ENCODE measurements at regions not wholly inside any gene's neighbourhood (a gene's known extent, or its start where the extent isn't known, plus 50 kb on each side); places are given as distances from the start of the nearest gene placed in this dataset.

- DNase-seq = no peak
Observed at GRCh38 chr20:46814366-46815232, 80.0 kb upstream of the EYA2 start.

- DNase-seq = no peak
Observed at GRCh38 chr20:46816097-46816496, 78.5 kb upstream of the EYA2 start.

GRCh38 chr20:46816886-46817638 is 77.6 kb upstream of the EYA2 start:
- no peak for DNase-seq

GRCh38 chr20:46820682-46821081 is 74.0 kb upstream of the EYA2 start:
- no peak for DNase-seq

GRCh38 chr20:46823271-46823751 is 71.3 kb upstream of the EYA2 start:
- no peak for DNase-seq

GRCh38 chr20:46823753-46824152 is 70.9 kb upstream of the EYA2 start:
- DNase-seq = no peak

GRCh38 chr20:46826343-46826984 is 68.2 kb upstream of the EYA2 start:
- DNase-seq = no peak

- no peak for DNase-seq
Observed at GRCh38 chr20:46827718-46828458, 66.8 kb upstream of the EYA2 start.

GRCh38 chr20:46828471-46828870 is 66.2 kb upstream of the EYA2 start:
- DNase-seq = no peak

- DNase-seq = no peak
Observed at GRCh38 chr20:46830886-46831632, 63.6 kb upstream of the EYA2 start.

GRCh38 chr20:46831633-46832011 is 63.0 kb upstream of the EYA2 start:
- no peak for DNase-seq

GRCh38 chr20:46832555-46832954 is 62.1 kb upstream of the EYA2 start:
- DNase-seq = no peak

GRCh38 chr20:46833360-46833759 is 61.3 kb upstream of the EYA2 start:
- no peak for DNase-seq

GRCh38 chr20:46835418-46835817 is 59.2 kb upstream of the EYA2 start:
- no peak for DNase-seq

- no peak for DNase-seq
Observed at GRCh38 chr20:46837083-46837482, 57.6 kb upstream of the EYA2 start.

GRCh38 chr20:46838011-46838410 is 56.6 kb upstream of the EYA2 start:
- DNase-seq = no peak

- no peak for DNase-seq
Observed at GRCh38 chr20:46840054-46840729, 54.5 kb upstream of the EYA2 start.
